GM19397 (cell line): ENCODE measurements at regions not wholly inside any gene's neighbourhood (a gene's known extent, or its start where the extent isn't known, plus 50 kb on each side); places are given as distances from the start of the nearest gene placed in this dataset.

Source experiments
- ATAC-seq: cut with Tn5 transposase; IDR thresholded peaks from one replicate; pipeline ENCODE4 v1.9.1; 2021; ENCODE audit warnings: mild to moderate bottlenecking, moderate library complexity; ENCODE audit not compliant: unreplicated experiment

DNA sequence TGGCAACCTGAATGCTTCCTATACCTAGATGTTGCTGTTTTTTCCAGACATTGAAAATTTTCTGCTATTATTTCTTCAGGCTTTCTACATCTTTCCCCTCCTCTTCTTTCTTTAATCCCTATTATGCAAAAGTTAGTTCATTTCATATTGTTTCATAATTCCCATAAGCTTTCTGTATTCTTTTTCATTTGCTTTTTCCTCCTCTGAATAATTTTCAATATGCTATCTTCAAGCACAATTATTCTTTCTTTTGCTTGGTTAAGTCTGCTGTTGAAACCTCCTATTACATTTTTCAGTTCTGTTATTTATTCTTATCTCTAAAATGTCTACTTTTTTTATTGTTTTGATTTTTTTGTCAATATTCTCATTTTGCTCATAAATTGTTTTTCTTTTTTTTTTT lies 947.1 kb upstream of the MIR17HG start:
- ATAC-seq, result no peak

DNA sequence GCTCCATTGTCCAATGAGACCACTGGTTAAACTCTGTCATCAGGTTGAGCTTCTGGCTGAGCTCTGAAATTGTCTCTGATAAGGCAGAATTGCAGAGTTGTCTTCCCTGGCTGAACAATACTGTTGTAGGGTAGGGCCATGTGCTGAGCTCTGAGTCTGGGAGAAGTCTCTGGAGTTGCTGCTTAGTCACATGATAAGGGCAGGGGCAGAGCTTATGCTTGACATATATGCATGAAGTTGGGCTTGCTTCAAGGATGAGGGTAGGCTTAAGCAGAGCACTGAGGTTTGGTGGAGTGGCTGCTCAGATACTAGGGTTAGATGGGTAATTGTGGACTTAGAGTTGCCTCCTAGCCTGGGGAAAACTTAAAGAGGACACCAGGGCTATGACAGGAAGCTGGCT lies 946.3 kb upstream of the MIR17HG start:
- no peak for ATAC-seq

- no peak for ATAC-seq
Measured at GRCh38 chr13:90402102-90402501, 945.4 kb upstream of the MIR17HG start.

DNA sequence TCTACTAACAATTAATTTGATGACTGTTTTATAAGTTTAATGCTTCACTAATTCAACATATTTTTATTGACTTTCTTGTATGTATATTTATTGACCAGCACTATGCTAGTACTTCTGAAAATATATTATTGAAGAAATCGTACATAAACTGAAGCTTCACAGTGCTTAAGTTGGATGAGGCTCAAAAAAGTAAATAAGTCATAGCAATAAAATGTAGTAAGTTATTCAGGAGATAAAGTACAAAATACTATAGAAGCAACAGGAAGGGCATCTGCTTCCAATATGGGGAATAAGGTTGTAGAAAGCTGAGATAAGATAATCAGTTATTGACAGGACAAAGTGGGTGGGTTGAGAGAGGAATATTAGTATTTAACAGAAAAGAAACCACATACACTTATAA lies 944.9 kb upstream of the MIR17HG start:
- ATAC-seq, result no peak

DNA sequence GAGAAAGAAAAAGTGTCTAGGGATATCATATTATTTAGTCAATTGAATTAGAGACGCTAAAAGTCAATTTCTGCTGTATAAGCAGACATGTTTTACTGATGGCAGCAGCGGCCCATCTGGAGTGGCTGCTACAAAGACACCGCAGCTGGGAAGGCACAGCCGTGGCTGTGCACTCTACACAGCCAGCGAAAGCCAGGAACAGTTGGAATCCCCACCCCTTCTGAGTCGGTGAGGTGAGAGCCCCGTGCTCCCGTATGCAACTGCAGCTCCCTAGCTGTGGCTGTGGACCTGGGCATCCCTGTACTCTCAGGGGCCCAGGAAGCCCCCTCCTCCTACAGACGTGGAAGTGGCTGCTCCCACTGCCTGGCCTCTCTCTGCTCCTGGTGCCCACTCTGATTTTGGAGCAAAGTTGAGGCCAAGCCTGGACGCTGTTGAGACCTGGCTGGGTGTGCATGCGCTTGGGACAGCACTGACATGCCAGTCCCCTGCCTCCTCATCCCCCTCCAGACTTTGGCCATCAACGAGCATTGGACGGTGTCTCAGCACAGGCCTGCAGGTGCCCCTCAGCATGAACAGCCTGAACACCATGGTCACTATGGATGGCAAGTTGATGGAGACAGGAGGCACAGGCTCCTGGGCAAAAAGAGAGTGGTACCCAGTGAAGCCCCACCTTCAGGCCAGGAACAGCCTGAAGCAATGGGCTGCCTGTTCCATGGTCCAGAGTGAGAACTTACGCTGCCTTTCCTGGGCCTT lies 944.0 kb upstream of the MIR17HG start:
- ATAC-seq, result no peak

DNA sequence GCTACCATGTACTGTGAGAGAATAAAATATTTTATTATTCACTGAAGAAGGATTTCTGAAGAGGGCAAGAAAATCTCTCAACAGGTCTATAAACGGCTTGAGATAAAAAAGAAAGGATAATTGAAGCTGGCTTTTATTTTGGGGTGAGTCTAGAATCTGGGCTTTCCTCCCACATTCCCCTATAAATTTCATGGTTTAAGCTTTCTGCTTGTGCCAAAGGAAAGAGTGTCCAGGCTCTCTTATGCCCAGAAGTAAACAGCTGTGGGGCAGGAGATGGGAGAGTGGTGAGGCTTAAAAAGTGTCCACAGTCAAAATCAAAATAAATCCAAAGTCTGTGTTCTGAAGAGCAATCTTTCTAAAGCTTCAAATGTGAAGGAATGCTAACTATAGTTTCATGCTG lies 942.2 kb upstream of the MIR17HG start:
- ATAC-seq, result no peak

GRCh38 chr13:90412980-90413379 lies 934.5 kb upstream of the MIR17HG start:
- ATAC-seq, result no peak

DNA sequence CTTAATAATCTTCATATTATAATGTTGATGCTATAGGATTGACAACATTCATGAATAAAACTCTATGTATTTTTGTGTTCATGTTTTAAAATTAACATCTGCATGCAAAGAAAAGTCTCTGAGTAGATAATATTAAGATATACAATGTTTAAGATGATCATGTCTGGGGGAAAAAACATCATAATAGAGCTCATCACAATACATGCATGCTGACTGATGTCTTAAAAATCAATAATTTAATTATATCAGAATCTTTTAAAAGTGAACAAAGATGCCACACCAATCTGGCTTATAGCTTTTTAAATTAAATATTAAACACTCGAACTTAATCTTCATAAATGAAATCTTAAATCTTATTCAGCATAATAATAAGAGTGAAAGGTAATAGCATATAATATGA lies 933.9 kb upstream of the MIR17HG start:
- no peak for ATAC-seq

DNA sequence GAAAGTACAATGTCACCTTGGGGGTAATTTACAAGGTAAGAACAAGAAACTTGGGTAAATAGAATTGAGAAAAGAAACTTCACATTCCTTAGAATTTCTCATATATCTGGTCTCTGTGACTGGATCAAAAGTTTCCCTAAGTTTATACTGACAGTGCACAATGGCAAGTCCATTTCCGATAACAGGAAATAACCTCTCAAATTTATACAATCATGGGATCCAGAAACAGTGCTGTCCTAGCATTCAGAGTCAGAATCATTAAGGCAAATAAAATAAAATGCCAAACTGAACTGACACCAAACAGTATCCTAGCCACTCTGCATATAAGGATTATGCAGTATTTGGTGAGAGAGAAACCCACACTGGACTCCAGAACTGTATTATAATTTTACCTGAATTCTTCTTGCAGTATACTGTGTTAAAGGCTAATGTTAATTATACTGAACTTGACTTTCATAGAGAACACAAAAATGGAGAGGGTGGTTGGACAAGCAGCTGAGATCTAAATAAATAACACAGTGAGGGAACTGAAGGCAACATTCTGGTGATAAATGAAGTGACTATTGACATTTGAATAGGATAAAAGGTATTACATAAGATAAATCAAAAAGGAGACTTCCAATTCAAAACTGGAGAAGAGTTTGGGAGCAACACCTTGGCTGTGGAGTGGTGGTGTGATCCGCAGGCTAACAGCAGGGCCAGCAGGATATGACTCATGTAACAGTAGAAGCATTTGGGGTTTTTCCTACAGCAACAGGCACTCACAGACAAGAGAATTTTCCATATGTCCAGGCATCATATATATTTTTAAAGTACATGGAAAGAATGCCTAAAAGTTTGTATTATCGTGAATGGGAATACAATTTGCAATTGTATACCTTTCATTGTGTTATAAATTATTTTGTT lies 932.5 kb upstream of the MIR17HG start:
- ATAC-seq, result no peak

- ATAC-seq, result no peak
Measured at GRCh38 chr13:90415902-90416301, 931.6 kb upstream of the MIR17HG start.

GRCh38 chr13:90416519-90416918 lies 931.0 kb upstream of the MIR17HG start:
- no peak for ATAC-seq

DNA sequence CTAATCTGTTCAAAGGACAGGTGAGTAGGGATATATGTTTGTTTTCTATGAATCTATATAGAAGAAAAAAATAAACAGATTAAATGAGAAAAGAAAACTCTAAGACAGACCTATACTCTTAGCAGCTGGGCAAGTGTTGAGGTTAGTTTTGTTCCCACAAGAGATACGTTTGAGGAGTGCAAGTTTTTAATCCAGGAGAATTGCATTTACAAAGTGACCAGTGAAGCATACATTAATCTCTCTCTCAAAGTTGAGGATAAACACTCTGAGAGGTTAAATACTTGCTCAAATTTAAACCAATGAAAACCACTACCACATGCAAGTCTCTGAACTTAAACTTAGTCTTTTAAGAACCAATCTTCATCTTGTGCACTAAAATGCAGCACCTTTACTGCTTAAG lies 930.5 kb upstream of the MIR17HG start:
- no peak for ATAC-seq

DNA sequence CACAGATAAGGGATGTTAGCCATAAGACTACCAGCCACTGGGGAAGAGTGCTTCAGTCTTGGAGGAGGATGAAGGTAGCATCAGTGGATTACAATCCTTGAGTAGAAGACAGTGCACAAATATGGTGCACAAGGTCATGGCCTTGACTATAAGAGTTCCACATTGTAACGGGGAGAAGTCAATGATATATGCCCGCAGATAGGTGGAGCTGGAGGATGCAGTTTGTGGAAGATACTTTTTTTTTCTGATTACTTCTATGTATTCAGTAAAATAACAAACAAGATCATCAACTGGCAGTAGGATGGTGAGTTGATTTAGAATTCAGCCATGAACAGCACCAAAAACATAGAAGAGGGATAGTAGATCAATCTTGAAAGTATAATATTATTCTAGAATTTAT lies 926.8 kb upstream of the MIR17HG start:
- no peak for ATAC-seq

GRCh38 chr13:90427322-90428272 lies 919.9 kb upstream of the MIR17HG start:
- no peak for ATAC-seq

- ATAC-seq, result no peak
Measured at GRCh38 chr13:90428522-90429210, 918.8 kb upstream of the MIR17HG start.

DNA sequence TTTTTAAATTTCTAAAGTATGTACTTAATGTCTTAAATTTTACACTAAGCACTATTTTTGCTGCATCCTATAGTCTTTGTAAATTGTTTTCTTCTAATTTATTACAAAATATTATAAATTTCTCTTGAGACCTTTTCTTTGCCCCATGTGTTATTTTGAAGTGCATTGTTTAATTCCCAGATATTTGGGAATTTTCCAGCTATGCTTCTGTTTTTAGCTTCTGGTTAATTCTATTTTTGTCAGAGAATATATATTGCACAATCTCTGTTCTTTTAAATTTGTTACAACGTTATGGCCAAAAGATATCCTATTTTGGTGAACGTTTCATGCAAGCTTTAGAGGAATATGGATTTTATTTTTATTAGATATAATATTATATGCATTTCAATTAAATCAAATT lies 917.4 kb upstream of the MIR17HG start:
- ATAC-seq, result no peak

GRCh38 chr13:90436697-90437096 lies 910.8 kb upstream of the MIR17HG start:
- ATAC-seq, result no peak

DNA sequence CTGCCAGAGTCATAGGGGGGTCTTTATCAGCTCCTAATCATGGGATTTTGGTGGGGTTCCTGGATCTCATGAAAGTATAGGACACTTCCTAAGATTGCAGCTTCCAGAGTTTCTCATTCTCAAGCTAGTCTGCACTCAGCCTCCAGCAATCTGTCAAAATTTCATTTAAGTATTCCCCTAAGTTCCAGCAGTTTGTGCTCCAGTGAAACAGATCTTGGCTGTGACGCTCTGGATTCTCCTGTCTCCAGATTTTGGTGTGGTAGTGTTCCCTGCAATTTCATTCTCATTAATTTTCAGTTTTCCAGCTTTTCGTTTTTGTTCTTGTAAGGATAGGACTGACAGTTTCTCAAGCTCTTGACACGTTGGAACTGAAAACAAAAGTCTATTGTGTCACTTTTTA lies 908.9 kb upstream of the MIR17HG start:
- ATAC-seq, result no peak

DNA sequence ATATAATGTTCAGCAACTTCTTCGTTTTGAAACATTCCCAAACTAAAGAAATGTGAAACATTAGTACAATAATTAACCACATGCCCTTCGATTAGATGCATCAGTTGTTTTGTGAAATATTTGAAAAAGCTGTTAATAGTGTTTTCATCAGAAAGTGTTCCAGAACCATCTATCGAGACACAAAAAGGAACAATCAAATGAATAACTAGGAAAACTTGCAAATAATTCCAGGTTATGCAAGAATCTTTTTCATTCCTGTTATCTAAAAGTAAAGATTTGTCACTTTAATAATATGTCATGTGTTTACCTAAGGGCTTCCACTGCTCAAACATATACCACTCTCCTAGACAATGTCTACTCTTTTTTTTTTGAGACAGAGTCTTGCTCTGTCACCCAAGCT lies 904.2 kb upstream of the MIR17HG start:
- no peak for ATAC-seq

DNA sequence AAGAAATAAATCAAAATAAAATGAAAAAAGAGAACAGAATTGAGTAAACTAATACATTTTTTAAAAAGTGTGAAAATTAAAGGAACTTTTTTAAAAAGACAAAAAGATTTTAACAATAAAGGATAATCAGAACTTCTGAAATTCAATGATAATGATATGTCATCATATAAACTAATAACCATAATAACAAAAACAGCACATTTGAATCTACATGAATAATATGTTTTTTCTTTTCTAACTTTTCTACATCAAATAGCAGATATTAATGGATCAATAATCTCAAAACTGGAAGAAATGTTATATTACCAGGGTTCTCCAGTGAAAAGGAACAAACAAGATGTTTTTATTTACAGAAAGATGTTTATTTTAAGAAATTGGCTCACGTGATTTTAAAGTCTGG lies 903.3 kb upstream of the MIR17HG start:
- ATAC-seq, result no peak

DNA sequence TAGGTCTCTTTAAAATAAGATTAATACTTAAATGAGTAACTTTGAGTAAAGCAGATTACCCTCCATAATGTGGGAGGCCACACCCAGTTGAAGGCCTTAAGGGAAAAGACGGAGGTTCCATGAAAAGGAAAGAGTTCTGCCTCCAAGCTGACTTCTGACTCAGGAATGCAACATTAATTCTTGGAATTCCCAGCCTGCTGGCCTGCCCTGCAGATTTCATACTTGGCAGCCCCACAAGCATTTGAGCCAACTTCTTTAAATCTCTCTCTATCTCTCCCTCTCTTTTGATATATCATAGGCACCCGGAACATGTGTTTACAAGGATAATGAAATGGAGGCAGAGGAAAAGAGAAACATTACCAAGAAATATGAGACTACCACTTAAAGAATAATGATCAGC lies 902.3 kb upstream of the MIR17HG start:
- ATAC-seq, result no peak
